ENCODE measurements at regions not wholly inside any gene's neighbourhood (a gene's known extent, or its start where the extent isn't known, plus 50 kb on each side); places are given as distances from the start of the nearest gene placed in this dataset.

- Histone ChIP-seq H3K27me3 (no peaks in the 10 kb centered on the region), H3K9me3 (no peaks in the 10 kb centered on the region), H3K4me3 (no peak overlapping the region), H3K4me1 (peaks cover 0 to 15% of the 10 kb centered on the region in 2 donors), H3K27ac (no peak overlapping the region), H3K36me3 (no peaks in the 10 kb centered on the region)
- no peak for TF ChIP-seq CTCF (IDR thresholded peaks at IDR 0.05)
- intact Hi-C loops (cut with DNase I) = no loop called here
- no peak for ATAC-seq
- no peak for DNase-seq
Measured at GRCh38 chr2:144598906-144599305, 79.0 kb upstream of the ZEB2 start.

GRCh38 chr2:144597894-144598593, 78.1 kb upstream of the ZEB2 start:
- no peaks in the 10 kb centered on the region for H3K9me3 ChIP-seq
- no peak overlapping the region for H3K27ac ChIP-seq
- no peak for TF ChIP-seq CTCF (IDR thresholded peaks at IDR 0.05)
- intact Hi-C loops (cut with DNase I) = no loop called here
- H3K27me3 ChIP-seq = no peaks in the 10 kb centered on the region
- no peaks in the 10 kb centered on the region for H3K36me3 ChIP-seq
- DNase-seq (no peak), ATAC-seq (no peak)
- no peak overlapping the region for H3K4me3 ChIP-seq
- H3K4me1 ChIP-seq = peaks cover 0 to 15% of the 10 kb centered on the region in 2 donors

GRCh38 chr2:144597388-144597787, 77.5 kb upstream of the ZEB2 start:
- ATAC-seq (no peak), DNase-seq (no peak)
- no peak for TF ChIP-seq CTCF (IDR thresholded peaks at IDR 0.05)
- H3K9me3 ChIP-seq = no peaks in the 10 kb centered on the region
- no peaks in the 10 kb centered on the region for H3K27me3 ChIP-seq
- H3K36me3 ChIP-seq = no peaks in the 10 kb centered on the region
- H3K4me3 ChIP-seq = no peak overlapping the region
- H3K27ac ChIP-seq = no peak overlapping the region
- intact Hi-C loops (cut with DNase I) = no loop called here
- peaks cover 0 to 20% of the 10 kb centered on the region in 2 donors for H3K4me1 ChIP-seq

- ATAC-seq (peak; percentile 59), DNase-seq (peak in 1 of 4 donors; percentile 17)
- H3K9me3 ChIP-seq = no peaks in the 10 kb centered on the region
- peak overlapping the region in 1 of 2 donors; percentile 42 for H3K27ac ChIP-seq
- no peak for TF ChIP-seq CTCF (IDR thresholded peaks at IDR 0.05)
- H3K4me1 ChIP-seq = peaks cover 0 to 20% of the 10 kb centered on the region in 2 donors
- no peak overlapping the region for H3K4me3 ChIP-seq
- no peaks in the 10 kb centered on the region for H3K36me3 ChIP-seq
- no peaks in the 10 kb centered on the region for H3K27me3 ChIP-seq
- intact Hi-C loops (cut with DNase I) = no loop called here
Measured at GRCh38 chr2:144596073-144596871, 76.4 kb upstream of the ZEB2 start.

- peak overlapping the region in 1 of 2 donors; percentile 42 for H3K27ac ChIP-seq
- intact Hi-C loops (cut with DNase I) = no loop called here
- no peak for TF ChIP-seq CTCF (IDR thresholded peaks at IDR 0.05)
Measured at GRCh38 chr2:144595686-144596072, 75.8 kb upstream of the ZEB2 start.

More at GRCh38 chr2:144595686-144596072, 75.8 kb upstream of the ZEB2 start:
- Histone ChIP-seq H3K36me3 (no peaks in the 10 kb centered on the region), H3K9me3 (no peaks in the 10 kb centered on the region), H3K27me3 (no peaks in the 10 kb centered on the region), H3K4me1 (peaks cover 0 to 20% of the 10 kb centered on the region in 2 donors), H3K4me3 (no peak overlapping the region)
- DNase-seq (no peak), ATAC-seq (no peak)

All from left lung (tissue), 4 donors.